ENCODE measurements at regions not wholly inside any gene's neighbourhood (a gene's known extent, or its start where the extent isn't known, plus 50 kb on each side); places are given as distances from the start of the nearest gene placed in this dataset.

DNA sequence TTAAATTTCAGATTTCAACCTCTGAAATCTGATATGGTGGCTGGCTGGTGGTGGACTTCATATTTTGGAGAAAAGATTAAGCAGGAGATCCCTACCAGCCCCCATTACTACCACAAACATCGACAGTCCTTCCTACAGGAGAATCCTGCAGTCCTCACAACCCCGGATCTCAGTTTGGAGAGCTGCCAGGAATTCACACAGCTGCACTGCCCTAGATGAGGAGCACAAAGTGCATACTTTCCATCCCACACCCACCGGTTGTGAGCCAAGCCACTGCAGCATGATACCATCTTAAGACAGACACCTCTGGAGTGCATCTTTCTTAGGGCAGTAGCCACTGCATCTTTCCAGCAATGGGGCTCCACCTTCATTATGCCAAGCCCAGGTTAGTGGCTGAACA lies 185.5 kb upstream of the GPR149 start:
- H3K36me3 ChIP-seq (ENCODE audit: insufficient read depth, low read length), result no peaks in the 10 kb centered on the region
- H3K9me3 ChIP-seq (ENCODE audit: insufficient read depth, low read depth, low read length), result no peaks in the 10 kb centered on the region
- H3K4me3 ChIP-seq (ENCODE audit: low read length), result no peak overlapping the region
- WGBS, result 96% methylated on average over 3 of the region's 3 CpGs
- H3K4me1 ChIP-seq (ENCODE audit: insufficient read depth, low read length), result no peaks in the 10 kb centered on the region
- H3K27ac ChIP-seq (ENCODE audit: low read depth, low read length), result no peak overlapping the region
- no peak overlapping the region for H3K9ac ChIP-seq (ENCODE audit: low read depth, low read length)
- no peaks in the 10 kb centered on the region for H3K27me3 ChIP-seq (ENCODE audit: insufficient read depth, low read length)

DNA sequence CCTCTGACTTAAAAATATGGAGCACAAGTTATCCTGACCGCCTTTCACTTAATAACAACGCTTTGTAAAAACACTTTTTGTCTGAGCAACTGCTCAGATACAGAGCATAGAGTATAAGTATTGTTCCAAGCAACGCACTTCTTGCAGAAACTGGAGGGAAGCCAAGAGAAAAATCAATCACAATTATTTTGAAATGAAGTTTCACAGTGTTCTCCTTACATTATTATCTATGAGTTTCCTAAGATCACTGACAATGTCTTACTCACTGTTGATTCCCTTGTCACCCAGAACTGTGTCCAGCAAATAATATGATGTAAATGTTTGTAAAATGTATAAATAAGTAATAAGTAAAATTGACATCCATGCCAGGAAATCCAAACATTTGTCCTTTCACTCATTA lies 184.6 kb upstream of the GPR149 start:
- Histone ChIP-seq H3K9ac (ENCODE audit: low read depth, low read length) (no peak overlapping the region), H3K36me3 (ENCODE audit: insufficient read depth, low read length) (no peaks in the 10 kb centered on the region), H3K9me3 (ENCODE audit: insufficient read depth, low read depth, low read length) (no peaks in the 10 kb centered on the region), H3K4me3 (ENCODE audit: low read length) (no peak overlapping the region), H3K27ac (ENCODE audit: low read depth, low read length) (no peak overlapping the region), H3K27me3 (ENCODE audit: insufficient read depth, low read length) (no peaks in the 10 kb centered on the region), H3K4me1 (ENCODE audit: insufficient read depth, low read length) (no peaks in the 10 kb centered on the region)
- WGBS, result 95% methylated on average over 3 of the region's 3 CpGs

- Histone ChIP-seq H3K9ac (ENCODE audit: low read depth, low read length) (no peak overlapping the region), H3K27ac (ENCODE audit: low read depth, low read length) (no peak overlapping the region), H3K4me3 (ENCODE audit: low read length) (no peak overlapping the region), H3K4me1 (ENCODE audit: insufficient read depth, low read length) (no peaks in the 10 kb centered on the region), H3K9me3 (ENCODE audit: insufficient read depth, low read depth, low read length) (no peaks in the 10 kb centered on the region), H3K36me3 (ENCODE audit: insufficient read depth, low read length) (no peaks in the 10 kb centered on the region), H3K27me3 (ENCODE audit: insufficient read depth, low read length) (no peaks in the 10 kb centered on the region)
- WGBS, result 100% methylated on average over 1 of the region's 1 CpG
Observed at GRCh38 chr3:154614078-154614477, 184.1 kb upstream of the GPR149 start.

- H3K9me3 ChIP-seq (ENCODE audit: insufficient read depth, low read depth, low read length), result no peaks in the 10 kb centered on the region
- no peak overlapping the region for H3K4me3 ChIP-seq (ENCODE audit: low read length)
- H3K27me3 ChIP-seq (ENCODE audit: insufficient read depth, low read length), result no peaks in the 10 kb centered on the region
- no peak overlapping the region for H3K27ac ChIP-seq (ENCODE audit: low read depth, low read length)
- H3K36me3 ChIP-seq (ENCODE audit: insufficient read depth, low read length), result no peaks in the 10 kb centered on the region
- H3K9ac ChIP-seq (ENCODE audit: low read depth, low read length), result no peak overlapping the region
- no peaks in the 10 kb centered on the region for H3K4me1 ChIP-seq (ENCODE audit: insufficient read depth, low read length)
Observed at GRCh38 chr3:154602241-154602640, 172.3 kb upstream of the GPR149 start.

DNA sequence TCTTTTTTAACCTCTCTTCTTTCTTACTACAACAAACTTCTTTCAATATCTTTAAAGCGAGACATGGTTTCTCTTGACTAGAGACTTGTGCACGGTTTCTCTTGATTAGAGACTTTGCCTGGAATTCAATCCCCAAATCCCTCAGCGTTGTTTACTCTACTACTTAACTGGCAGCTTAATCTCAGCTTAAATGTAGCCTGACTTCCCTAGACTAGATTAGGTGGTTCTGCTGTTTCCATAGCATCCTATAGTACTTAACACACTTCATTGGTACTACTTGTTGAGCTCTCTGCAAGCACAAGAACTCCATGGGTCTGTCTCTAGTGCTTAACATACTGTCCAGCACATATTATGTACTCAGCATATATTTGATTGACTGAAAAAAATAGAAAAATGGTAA lies 168.2 kb upstream of the GPR149 start:
- Histone ChIP-seq H3K27ac (ENCODE audit: low read depth, low read length) (no peak overlapping the region), H3K9me3 (ENCODE audit: insufficient read depth, low read depth, low read length) (no peaks in the 10 kb centered on the region), H3K4me3 (ENCODE audit: low read length) (no peak overlapping the region), H3K9ac (ENCODE audit: low read depth, low read length) (no peak overlapping the region), H3K27me3 (ENCODE audit: insufficient read depth, low read length) (no peaks in the 10 kb centered on the region), H3K36me3 (ENCODE audit: insufficient read depth, low read length) (no peaks in the 10 kb centered on the region), H3K4me1 (ENCODE audit: insufficient read depth, low read length) (no peaks in the 10 kb centered on the region)
- WGBS, result 92% methylated on average over 3 of the region's 3 CpGs

DNA sequence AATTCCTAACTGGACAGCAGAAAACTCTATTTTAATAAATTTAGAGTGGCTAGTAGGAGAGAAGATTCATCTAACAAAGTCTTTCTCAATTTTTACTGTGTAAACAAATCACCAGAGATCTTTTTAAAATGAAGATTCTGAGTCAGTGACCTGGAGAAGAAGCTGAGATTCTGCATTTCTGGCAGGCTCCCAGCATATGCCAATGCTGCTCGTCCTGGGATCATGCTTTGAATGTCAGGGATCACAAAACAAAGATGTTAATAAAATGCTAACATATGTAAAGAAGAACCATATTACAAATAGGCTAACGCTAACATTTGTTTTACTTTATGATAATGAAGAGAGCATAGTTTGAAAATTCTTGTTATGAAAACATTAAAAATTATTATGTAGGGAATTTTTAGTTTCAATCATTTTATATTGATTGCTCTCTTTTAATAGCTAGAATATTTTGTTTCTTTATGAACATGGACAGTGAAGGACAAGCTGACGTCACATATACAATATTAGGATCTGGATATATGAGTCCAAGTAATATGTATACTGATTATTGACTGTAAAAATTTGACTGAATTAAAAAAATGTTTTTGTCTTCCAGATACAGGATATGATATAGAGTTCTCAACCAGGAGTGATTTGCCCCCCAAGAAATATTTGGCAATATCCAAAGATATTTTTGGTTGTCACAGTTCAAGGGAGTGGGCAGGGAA lies 160.8 kb upstream of the GPR149 start:
- Histone ChIP-seq H3K9ac (ENCODE audit: low read depth, low read length) (no peak overlapping the region), H3K9me3 (ENCODE audit: insufficient read depth, low read depth, low read length) (no peaks in the 10 kb centered on the region), H3K4me1 (ENCODE audit: insufficient read depth, low read length) (no peaks in the 10 kb centered on the region), H3K4me3 (ENCODE audit: low read length) (no peak overlapping the region), H3K27ac (ENCODE audit: low read depth, low read length) (no peak overlapping the region), H3K36me3 (ENCODE audit: insufficient read depth, low read length) (no peaks in the 10 kb centered on the region), H3K27me3 (ENCODE audit: insufficient read depth, low read length) (no peaks in the 10 kb centered on the region)
- 72% methylated on average over 2 of the region's 3 CpGs for WGBS

GRCh38 chr3:154588831-154589230 lies 158.8 kb upstream of the GPR149 start:
- Histone ChIP-seq H3K4me3 (ENCODE audit: low read length) (no peak overlapping the region), H3K9me3 (ENCODE audit: insufficient read depth, low read depth, low read length) (no peaks in the 10 kb centered on the region), H3K9ac (ENCODE audit: low read depth, low read length) (no peak overlapping the region), H3K4me1 (ENCODE audit: insufficient read depth, low read length) (peaks cover 3% of the 10 kb centered on the region; the same call in 1 of the 2 replicates), H3K36me3 (ENCODE audit: insufficient read depth, low read length) (no peaks in the 10 kb centered on the region), H3K27ac (ENCODE audit: low read depth, low read length) (no peak overlapping the region), H3K27me3 (ENCODE audit: insufficient read depth, low read length) (no peaks in the 10 kb centered on the region)
- 96% methylated on average over 3 of the region's 3 CpGs for WGBS

DNA sequence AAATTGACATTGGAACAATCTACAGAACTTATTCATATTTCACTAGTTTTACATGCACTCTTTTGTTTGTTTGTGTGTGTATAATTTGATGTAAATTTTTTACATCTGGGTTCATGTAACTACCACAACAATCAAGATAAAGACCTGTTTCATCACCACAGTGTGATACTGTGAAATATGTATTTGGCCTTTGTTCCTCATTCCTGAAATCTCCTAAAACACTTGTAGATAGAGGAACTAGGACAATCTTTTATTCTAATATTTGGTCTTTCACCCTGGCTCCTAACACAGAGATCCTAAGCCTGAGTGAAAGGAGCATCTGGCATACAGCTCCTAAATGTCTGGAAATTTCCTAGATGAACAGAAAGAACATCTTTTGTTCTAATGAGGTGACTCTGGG lies 155.0 kb upstream of the GPR149 start:
- Histone ChIP-seq H3K4me1 (ENCODE audit: insufficient read depth, low read length) (peaks cover 3% of the 10 kb centered on the region; the same call in 1 of the 2 replicates), H3K36me3 (ENCODE audit: insufficient read depth, low read length) (no peaks in the 10 kb centered on the region), H3K4me3 (ENCODE audit: low read length) (no peak overlapping the region), H3K27ac (ENCODE audit: low read depth, low read length) (no peak overlapping the region), H3K27me3 (ENCODE audit: insufficient read depth, low read length) (no peaks in the 10 kb centered on the region), H3K9ac (ENCODE audit: low read depth, low read length) (no peak overlapping the region), H3K9me3 (ENCODE audit: insufficient read depth, low read depth, low read length) (no peaks in the 10 kb centered on the region)

GRCh38 chr3:154584041-154584440 lies 154.1 kb upstream of the GPR149 start:
- H3K9ac ChIP-seq (ENCODE audit: low read depth, low read length), result no peak overlapping the region
- H3K36me3 ChIP-seq (ENCODE audit: insufficient read depth, low read length), result no peaks in the 10 kb centered on the region
- no peaks in the 10 kb centered on the region for H3K27me3 ChIP-seq (ENCODE audit: insufficient read depth, low read length)
- H3K9me3 ChIP-seq (ENCODE audit: insufficient read depth, low read depth, low read length), result no peaks in the 10 kb centered on the region
- 85% methylated on average over 4 of the region's 4 CpGs for WGBS
- H3K4me3 ChIP-seq (ENCODE audit: low read length), result no peak overlapping the region
- H3K4me1 ChIP-seq (ENCODE audit: insufficient read depth, low read length), result peaks cover 3% of the 10 kb centered on the region; the same call in 1 of the 2 replicates
- no peak overlapping the region for H3K27ac ChIP-seq (ENCODE audit: low read depth, low read length)

- WGBS, result 93% methylated on average over 4 of the region's 4 CpGs
Observed at GRCh38 chr3:154583086-154583634, 153.2 kb upstream of the GPR149 start.

GRCh38 chr3:154582501-154582900 lies 152.5 kb upstream of the GPR149 start:
- H3K9ac ChIP-seq (ENCODE audit: low read depth, low read length), result no peak overlapping the region

More at GRCh38 chr3:154583086-154583634, 153.2 kb upstream of the GPR149 start:
- H3K4me3 ChIP-seq (ENCODE audit: low read length), result no peak overlapping the region
- no peak overlapping the region for H3K9ac ChIP-seq (ENCODE audit: low read depth, low read length)
- no peaks in the 10 kb centered on the region for H3K9me3 ChIP-seq (ENCODE audit: insufficient read depth, low read depth, low read length)
- no peak overlapping the region for H3K27ac ChIP-seq (ENCODE audit: low read depth, low read length)
- no peaks in the 10 kb centered on the region for H3K27me3 ChIP-seq (ENCODE audit: insufficient read depth, low read length)
- H3K4me1 ChIP-seq (ENCODE audit: insufficient read depth, low read length), result peaks cover 3% of the 10 kb centered on the region; the same call in 1 of the 2 replicates
- no peaks in the 10 kb centered on the region for H3K36me3 ChIP-seq (ENCODE audit: insufficient read depth, low read length)

More at GRCh38 chr3:154582501-154582900, 152.5 kb upstream of the GPR149 start:
- no peaks in the 10 kb centered on the region for H3K27me3 ChIP-seq (ENCODE audit: insufficient read depth, low read length)
- peaks cover 3% of the 10 kb centered on the region; the same call in 1 of the 2 replicates for H3K4me1 ChIP-seq (ENCODE audit: insufficient read depth, low read length)
- H3K27ac ChIP-seq (ENCODE audit: low read depth, low read length), result no peak overlapping the region
- no peaks in the 10 kb centered on the region for H3K9me3 ChIP-seq (ENCODE audit: insufficient read depth, low read depth, low read length)
- no peak overlapping the region for H3K4me3 ChIP-seq (ENCODE audit: low read length)
- H3K36me3 ChIP-seq (ENCODE audit: insufficient read depth, low read length), result no peaks in the 10 kb centered on the region
